ENCODE measurements at regions not wholly inside any gene's neighbourhood (a gene's known extent, or its start where the extent isn't known, plus 50 kb on each side); places are given as distances from the start of the nearest gene placed in this dataset.

DNA sequence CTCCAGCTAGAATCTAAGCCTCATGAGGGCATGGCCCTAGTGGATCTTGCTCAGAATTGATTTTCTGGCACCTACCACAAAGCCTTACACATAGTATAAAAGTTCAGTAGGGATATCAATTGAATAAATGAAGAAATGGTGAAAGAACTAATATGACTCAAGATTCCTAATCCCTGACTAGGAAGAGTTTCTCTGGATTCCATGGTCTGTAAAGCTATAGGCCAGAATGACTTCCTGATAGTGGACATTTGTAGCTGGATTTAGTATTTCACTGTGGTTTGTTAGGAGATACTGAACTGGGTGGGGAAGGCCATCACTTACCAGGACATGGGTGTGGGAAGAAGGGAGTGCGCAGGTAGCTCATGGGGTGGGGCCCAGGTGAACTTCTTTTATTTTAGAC lies 168.9 kb downstream of the RAP2B start:
- Histone ChIP-seq H3K27ac (no peak overlapping the region), H3K36me3 (no peaks in the 10 kb centered on the region), H3K4me3 (no peak overlapping the region), H3K4me1 (no peaks in the 10 kb centered on the region), H3K9me3 (no peaks in the 10 kb centered on the region), H3K27me3 (no peaks in the 10 kb centered on the region)
- no peak for TF ChIP-seq POLR2A (IDR thresholded peaks at IDR 0.05)
- TF ChIP-seq POLR2AphosphoS5 (IDR thresholded peaks at IDR 0.05), result no peak
- TF ChIP-seq, protein P1, sequence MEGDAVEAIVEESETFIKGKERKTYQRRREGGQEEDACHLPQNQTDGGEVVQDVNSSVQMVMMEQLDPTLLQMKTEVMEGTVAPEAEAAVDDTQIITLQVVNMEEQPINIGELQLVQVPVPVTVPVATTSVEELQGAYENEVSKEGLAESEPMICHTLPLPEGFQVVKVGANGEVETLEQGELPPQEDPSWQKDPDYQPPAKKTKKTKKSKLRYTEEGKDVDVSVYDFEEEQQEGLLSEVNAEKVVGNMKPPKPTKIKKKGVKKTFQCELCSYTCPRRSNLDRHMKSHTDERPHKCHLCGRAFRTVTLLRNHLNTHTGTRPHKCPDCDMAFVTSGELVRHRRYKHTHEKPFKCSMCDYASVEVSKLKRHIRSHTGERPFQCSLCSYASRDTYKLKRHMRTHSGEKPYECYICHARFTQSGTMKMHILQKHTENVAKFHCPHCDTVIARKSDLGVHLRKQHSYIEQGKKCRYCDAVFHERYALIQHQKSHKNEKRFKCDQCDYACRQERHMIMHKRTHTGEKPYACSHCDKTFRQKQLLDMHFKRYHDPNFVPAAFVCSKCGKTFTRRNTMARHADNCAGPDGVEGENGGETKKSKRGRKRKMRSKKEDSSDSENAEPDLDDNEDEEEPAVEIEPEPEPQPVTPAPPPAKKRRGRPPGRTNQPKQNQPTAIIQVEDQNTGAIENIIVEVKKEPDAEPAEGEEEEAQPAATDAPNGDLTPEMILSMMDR (IDR thresholded peaks at IDR 0.05), result no peak
- intact Hi-C loops (cut with DNase I; ENCODE audit: low total_unique reads), result no loop called here
- no peak for DNase-seq (ENCODE audit: low spot score in 2 of 2)

DNA sequence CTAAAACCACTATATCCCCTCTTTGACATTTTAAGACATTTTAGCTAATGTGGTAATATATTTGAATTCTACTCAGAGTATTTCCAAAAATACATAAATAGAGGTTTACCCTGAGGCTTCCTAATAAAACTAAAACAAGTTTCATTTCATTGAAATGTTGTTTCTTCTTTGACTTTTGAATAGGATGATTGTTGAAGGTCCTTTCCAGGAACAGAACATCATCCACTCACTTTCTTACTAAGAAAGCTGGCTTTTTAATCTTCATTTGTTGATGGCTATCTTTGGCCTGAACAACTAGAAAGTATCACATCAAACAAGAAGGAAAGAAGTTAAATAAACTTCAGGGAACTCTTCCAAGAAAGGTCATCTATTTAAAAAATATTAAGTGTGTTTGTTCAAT lies 169.7 kb downstream of the RAP2B start:
- H3K36me3 ChIP-seq, result no peaks in the 10 kb centered on the region
- H3K4me3 ChIP-seq, result no peak overlapping the region
- TF ChIP-seq POLR2A (IDR thresholded peaks at IDR 0.05), result no peak
- no peak for TF ChIP-seq POLR2AphosphoS5 (IDR thresholded peaks at IDR 0.05)
- TF ChIP-seq, protein P1 (IDR thresholded peaks at IDR 0.05), result no peak
- no peaks in the 10 kb centered on the region for H3K4me1 ChIP-seq
- DNase-seq (ENCODE audit: low spot score in 2 of 2), result no peak
- no peaks in the 10 kb centered on the region for H3K27me3 ChIP-seq
- no peaks in the 10 kb centered on the region for H3K9me3 ChIP-seq
- no peak overlapping the region for H3K27ac ChIP-seq
- intact Hi-C loops (cut with DNase I; ENCODE audit: low total_unique reads), result loop anchor here (1.0 kb wide), 1 partner anchor 18 kb away; no protein-coding TSS in a partner anchor

DNA sequence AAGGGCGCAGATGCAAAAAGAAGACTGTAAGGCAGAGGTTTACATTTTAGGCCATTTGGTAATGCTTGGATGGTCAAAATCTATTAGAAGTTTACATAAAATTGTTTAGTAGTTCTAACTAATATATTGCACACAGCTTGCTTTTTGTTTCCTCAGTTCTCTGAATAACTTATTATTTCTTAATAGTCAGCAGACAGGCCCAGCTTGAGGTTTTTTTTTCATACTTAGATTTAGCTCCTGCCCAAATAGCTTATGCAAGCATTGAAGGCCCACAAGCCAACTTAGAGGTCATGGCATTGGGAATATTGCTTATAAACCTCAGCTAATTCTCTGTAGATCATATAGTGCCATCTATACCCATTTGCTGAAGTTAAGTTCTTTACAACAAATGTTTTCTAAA lies 172.5 kb downstream of the RAP2B start:
- no peak for TF ChIP-seq POLR2AphosphoS5 (IDR thresholded peaks at IDR 0.05)
- TF ChIP-seq, protein P1 (IDR thresholded peaks at IDR 0.05), result no peak
- TF ChIP-seq POLR2A (IDR thresholded peaks at IDR 0.05), result no peak
- intact Hi-C loops (cut with DNase I; ENCODE audit: low total_unique reads), result no loop called here
- Histone ChIP-seq H3K27ac (no peak overlapping the region), H3K4me1 (no peaks in the 10 kb centered on the region), H3K4me3 (no peak overlapping the region), H3K36me3 (no peaks in the 10 kb centered on the region), H3K27me3 (no peaks in the 10 kb centered on the region), H3K9me3 (no peaks in the 10 kb centered on the region)
- no peak for DNase-seq (ENCODE audit: low spot score in 2 of 2)

DNA sequence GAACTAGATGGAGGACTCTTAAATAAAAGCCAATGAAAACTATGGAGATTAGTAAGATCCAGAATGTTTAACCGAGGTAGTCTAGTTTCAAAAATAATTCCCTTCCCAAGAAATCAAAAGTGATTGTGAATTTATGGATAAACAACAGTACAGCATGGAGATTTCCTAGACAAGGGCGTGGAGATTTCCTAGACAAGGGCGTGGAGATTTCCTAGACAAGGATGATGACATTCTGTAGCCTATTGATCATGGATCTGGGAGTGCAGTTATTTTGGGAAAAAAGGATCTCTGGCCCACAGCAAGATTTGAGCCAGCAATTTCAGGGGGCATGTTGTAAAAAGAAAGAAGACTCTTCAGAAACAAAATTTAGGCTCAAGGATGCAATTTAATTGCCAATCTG lies 175.3 kb downstream of the RAP2B start:
- peaks cover 0 to 5% of the 10 kb centered on the region in 2 donors for H3K9me3 ChIP-seq
- no peak overlapping the region for H3K4me3 ChIP-seq
- TF ChIP-seq POLR2A (IDR thresholded peaks at IDR 0.05) (no peak), POLR2AphosphoS5 (IDR thresholded peaks at IDR 0.05) (no peak)
- TF ChIP-seq, protein P1 (IDR thresholded peaks at IDR 0.05), result no peak
- no peaks in the 10 kb centered on the region for H3K4me1 ChIP-seq
- no peak overlapping the region for H3K27ac ChIP-seq
- no peaks in the 10 kb centered on the region for H3K36me3 ChIP-seq
- no peaks in the 10 kb centered on the region for H3K27me3 ChIP-seq
- intact Hi-C loops (cut with DNase I; ENCODE audit: low total_unique reads), result no loop called here
- no peak for DNase-seq (ENCODE audit: low spot score in 2 of 2)

DNA sequence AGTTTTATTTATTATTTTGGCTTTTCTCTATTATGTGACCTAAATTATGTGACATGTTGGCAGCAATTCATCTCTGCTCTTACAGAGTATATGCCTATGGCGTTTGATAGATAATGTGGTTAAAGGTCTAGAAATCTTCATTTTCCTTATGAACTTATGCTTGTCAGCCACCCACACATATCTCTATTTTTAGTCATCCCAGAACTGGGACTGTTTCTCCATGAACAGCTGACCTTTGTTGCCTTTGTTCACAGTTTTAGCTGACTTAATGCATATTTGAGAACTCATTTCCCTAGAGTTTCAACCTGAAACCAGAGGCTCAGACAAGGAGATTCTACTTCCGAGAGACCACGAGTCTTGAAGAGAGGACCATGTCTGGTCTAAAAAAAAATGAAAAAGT lies 176.5 kb downstream of the RAP2B start:
- intact Hi-C loops (cut with DNase I; ENCODE audit: low total_unique reads), result no loop called here
- peaks cover 0 to 5% of the 10 kb centered on the region in 2 donors for H3K9me3 ChIP-seq
- peak overlapping the region in 1 of 2 donors; percentile 45 for H3K27ac ChIP-seq
- no peaks in the 10 kb centered on the region for H3K4me1 ChIP-seq
- no peak for DNase-seq (ENCODE audit: low spot score in 2 of 2)
- no peaks in the 10 kb centered on the region for H3K36me3 ChIP-seq
- TF ChIP-seq POLR2A (IDR thresholded peaks at IDR 0.05), result no peak
- no peak for TF ChIP-seq POLR2AphosphoS5 (IDR thresholded peaks at IDR 0.05)
- TF ChIP-seq, protein P1 (IDR thresholded peaks at IDR 0.05), result no peak
- no peak overlapping the region for H3K4me3 ChIP-seq
- no peaks in the 10 kb centered on the region for H3K27me3 ChIP-seq

All from breast epithelium (tissue), 4 donors.